ENCODE measurements at regions not wholly inside any gene's neighbourhood (a gene's known extent, or its start where the extent isn't known, plus 50 kb on each side); places are given as distances from the start of the nearest gene placed in this dataset.

- no peaks in the 10 kb centered on the region for H3K36me3 ChIP-seq (ENCODE audit: control insufficient read depth, insufficient read depth, low read length)
- in situ Hi-C loops (cut with HindIII; ENCODE audit: low pct_unique_long_range_greater_than_20kb, low sequenced_read_pairs) = no loop called here
- intact Hi-C loops (cut with micrococcal nuclease; ENCODE audit: unreplicated experiment) = no loop called here
- TF ChIP-seq SIN3A (IDR thresholded peaks at IDR 0.05; ENCODE audit: borderline replicate concordance, insufficient read depth, low read depth, low read length) = no peak
- no peak for TF ChIP-seq TCF7L2 (IDR thresholded peaks at IDR 0.05; ENCODE audit: low read depth, low read length)
- TF ChIP-seq CTCF (IDR thresholded peaks at IDR 0.05) = no peak
- TF ChIP-seq POLR2AphosphoS5 (IDR thresholded peaks at IDR 0.05; ENCODE audit: low read depth, low read length) = no peak
- TF ChIP-seq REST (IDR thresholded peaks at IDR 0.05; ENCODE audit: insufficient read depth in 1 of 2, low read depth in 2 of 2, low read length in 1 of 2) = no peak
- no peaks in the 10 kb centered on the region for H3K4me1 ChIP-seq (ENCODE audit: control insufficient read depth, insufficient read depth, low read length)
- ChIA-PET CTCF (no interaction called here), POLR2A (no interaction called here)
- DNase-seq (ENCODE audit: low read depth, low spot score) (no peak), ATAC-seq (no peak)
- no peak overlapping the region for H3K27ac ChIP-seq (ENCODE audit: low read length)
- no TSS peak for BruUV-seq (replicated peaks)
- no peak overlapping the region for H3K4me3 ChIP-seq (ENCODE audit: low read depth in 2 of 2, low read length in 2 of 2)
- H3K9me3 ChIP-seq (ENCODE audit: control insufficient read depth, insufficient read depth, low read depth, low read length) = no peaks in the 10 kb centered on the region
- H3K27me3 ChIP-seq (ENCODE audit: control insufficient read depth, insufficient read depth, low read length) = no peaks in the 10 kb centered on the region
These were observed 511.1 kb downstream of the GLRX3 start for GRCh38 chr10:130647341-130647740.

- ChIA-PET CTCF (no interaction called here), POLR2A (no interaction called here)
- Histone ChIP-seq H3K4me1 (ENCODE audit: control insufficient read depth, insufficient read depth, low read length) (no peaks in the 10 kb centered on the region), H3K9me3 (ENCODE audit: control insufficient read depth, insufficient read depth, low read depth, low read length) (no peaks in the 10 kb centered on the region), H3K27ac (ENCODE audit: low read length) (no peak overlapping the region), H3K4me3 (ENCODE audit: low read depth in 2 of 2, low read length in 2 of 2) (no peak overlapping the region), H3K27me3 (ENCODE audit: control insufficient read depth, insufficient read depth, low read length) (no peaks in the 10 kb centered on the region), H3K36me3 (ENCODE audit: control insufficient read depth, insufficient read depth, low read length) (no peaks in the 10 kb centered on the region)
- in situ Hi-C loops (cut with HindIII; ENCODE audit: low pct_unique_long_range_greater_than_20kb, low sequenced_read_pairs) (no loop called here), intact Hi-C loops (cut with micrococcal nuclease; ENCODE audit: unreplicated experiment) (no loop called here)
- BruUV-seq (replicated peaks) = no TSS peak
- no peak for DNase-seq (ENCODE audit: low read depth, low spot score)
- TF ChIP-seq CTCF (IDR thresholded peaks at IDR 0.05) (no peak), SIN3A (IDR thresholded peaks at IDR 0.05; ENCODE audit: borderline replicate concordance, insufficient read depth, low read depth, low read length) (no peak), REST (IDR thresholded peaks at IDR 0.05; ENCODE audit: insufficient read depth in 1 of 2, low read depth in 2 of 2, low read length in 1 of 2) (no peak), POLR2AphosphoS5 (IDR thresholded peaks at IDR 0.05; ENCODE audit: low read depth, low read length) (no peak), TCF7L2 (IDR thresholded peaks at IDR 0.05; ENCODE audit: low read depth, low read length) (no peak)
- ATAC-seq = no peak
These were observed 512.6 kb downstream of the GLRX3 start for GRCh38 chr10:130648807-130649206.
